Adrenal gland (tissue), 9 donors: ENCODE measurements at regions not wholly inside any gene's neighbourhood (a gene's known extent, or its start where the extent isn't known, plus 50 kb on each side); places are given as distances from the start of the nearest gene placed in this dataset.

Source experiments
- DNase-seq, 7 donors: peaks; one replicate each; pipeline ENCODE4 v3.0.0-alpha.2; 2019 to 2020
- H3K27ac ChIP-seq, 5 donors: fragments of 200-600 bp; sonication (generic) in 4 of 5; 1 replicate in 3 of 5; 2 replicates in 2 of 5; pipeline versions ENCODE4 v1.5.1 to v1.8.0; 2016 to 2020; ENCODE audit warnings: mild to moderate bottlenecking in 1 of 5
- H3K27me3 ChIP-seq: fragments of 200-600 bp; 2 replicates; pipeline ENCODE4 v1.8.0; 2021
- H3K36me3 ChIP-seq, 2 donors: fragments of 200-600 bp; replicated peaks in 1 of 2; 1 replicate in 1 of 2; 2 replicates in 1 of 2; pipeline versions ENCODE4 v1.5.1 to v1.8.0; 2018 to 2022
- H3K4me1 ChIP-seq, 2 donors: fragments of 200-600 bp; replicated peaks in 1 of 2; 1 replicate in 1 of 2; 2 replicates in 1 of 2; pipeline versions ENCODE4 v1.5.1 to v1.8.0; 2018 to 2021
- H3K4me3 ChIP-seq, 4 donors: fragments of 200-600 bp; sonication (generic) in 3 of 4; one replicate each; pipeline ENCODE4 v1.5.1; 2016 to 2018
- H3K9me3 ChIP-seq, 3 donors: fragments of 200-600 bp; sonication (generic) in 1 of 3; replicated peaks in 1 of 3; 1 replicate in 2 of 3; 2 replicates in 1 of 3; pipeline versions ENCODE4 v1.5.1 to v1.8.0; 2016 to 2021
- CTCF ChIP-seq, 6 experiments: fragments of 450-650 bp in 4 of 6; fragments of 200-600 bp in 2 of 6; sonication (generic) in 1 of 6; IDR thresholded peaks; 1 replicate in 5 of 6; 2 replicates in 1 of 6; pipeline versions ENCODE4 v1.5.1 to v1.8.0; 2016 to 2021; ENCODE audit warnings: antibody characterized with exemption in 6 of 6, mild to moderate bottlenecking in 2 of 6, moderate library complexity in 1 of 6
- POLR2A ChIP-seq, 2 donors: fragments of 450-650 bp; IDR thresholded peaks; one replicate each; pipeline ENCODE4 v1.6.1; 2017; ENCODE audit warnings: antibody characterized with exemption in 2 of 2, mild to moderate bottlenecking in 2 of 2, moderate library complexity in 1 of 2
- WGBS, 4 donors: extraction: QIAGEN DNeasy Blood & Tissue Kit in 2 of 4; methylation state at CpG; one replicate each; pipeline versions ENCODE4 v1.1.5 to v1.1.7; 2013 to 2017; 5-methylcytosine and 5-hydroxymethylcytosine counted together
- intact Hi-C, 2 donors: fragments of 100-400 bp; cut with DNase I; formaldehyde crosslinking; loops; one replicate each; pipeline versions ENCODE4 v1.14.1 to v1.15.0; 2022 to 2023
- donor health status: healthy with polysubstance abuse.
- donor health status: Bipolar disorder and iron deficiency.
- donor health status: DM: yes; HTN: yes; CAD: no.
- donor health status: DM: no; HTN: no; CAD: no.
- donor health status: DM: no; HTN: no; CAD: no.

- Histone ChIP-seq H3K4me3 (no peak overlapping the region), H3K36me3 (no peaks in the 10 kb centered on the region), H3K9me3 (no peaks in the 10 kb centered on the region), H3K4me1 (no peaks in the 10 kb centered on the region), H3K27ac (no peak overlapping the region), H3K27me3 (no peaks in the 10 kb centered on the region)
- no peak for DNase-seq
- TF ChIP-seq POLR2A (IDR thresholded peaks at IDR 0.05) (no peak), CTCF (IDR thresholded peaks at IDR 0.05) (no peak)
- intact Hi-C loops, result no loop called here
Observed at GRCh38 chr18:1892191-1892590, 679.1 kb downstream of the METTL4 start.

GRCh38 chr18:1895456-1896185 is 675.7 kb downstream of the METTL4 start:
- intact Hi-C loops, result no loop called here
- no peaks in the 10 kb centered on the region for H3K4me1 ChIP-seq
- no peaks in the 10 kb centered on the region for H3K9me3 ChIP-seq
- no peaks in the 10 kb centered on the region for H3K27me3 ChIP-seq
- no peak for DNase-seq
- no peaks in the 10 kb centered on the region for H3K36me3 ChIP-seq
- no peak for TF ChIP-seq CTCF (IDR thresholded peaks at IDR 0.05)
- TF ChIP-seq POLR2A (IDR thresholded peaks at IDR 0.05), result no peak
- no peak overlapping the region for H3K27ac ChIP-seq
- WGBS, 4 donors, result 58 to 68% (median 61%) methylated on average over 4 of the region's 4 CpGs
- H3K4me3 ChIP-seq, result no peak overlapping the region

GRCh38 chr18:1906421-1906820 is 664.9 kb downstream of the METTL4 start:
- DNase-seq, result no peak
- 63 to 83% (median 73%) methylated on average over 1 of the region's 1 CpG for WGBS, 4 donors
- Histone ChIP-seq H3K27me3 (no peaks in the 10 kb centered on the region), H3K36me3 (no peaks in the 10 kb centered on the region), H3K4me1 (no peaks in the 10 kb centered on the region), H3K9me3 (no peaks in the 10 kb centered on the region), H3K27ac (no peak overlapping the region), H3K4me3 (no peak overlapping the region)
- intact Hi-C loops, result no loop called here
- TF ChIP-seq CTCF (IDR thresholded peaks at IDR 0.05) (no peak), POLR2A (IDR thresholded peaks at IDR 0.05) (no peak)

- Histone ChIP-seq H3K27ac (no peak overlapping the region), H3K27me3 (no peaks in the 10 kb centered on the region), H3K4me1 (no peaks in the 10 kb centered on the region), H3K4me3 (no peak overlapping the region), H3K9me3 (no peaks in the 10 kb centered on the region), H3K36me3 (no peaks in the 10 kb centered on the region)
- DNase-seq, result no peak
- 58 to 68% (median 66%) methylated on average over 3 of the region's 3 CpGs for WGBS, 4 donors
- intact Hi-C loops, result no loop called here
- TF ChIP-seq CTCF (IDR thresholded peaks at IDR 0.05), result no peak
- TF ChIP-seq POLR2A (IDR thresholded peaks at IDR 0.05), result no peak
Observed at GRCh38 chr18:1907470-1908206, 663.7 kb downstream of the METTL4 start.
